H1 (cell line): ENCODE measurements at regions not wholly inside any gene's neighbourhood (a gene's known extent, or its start where the extent isn't known, plus 50 kb on each side); places are given as distances from the start of the nearest gene placed in this dataset.
"Not testable (repeated sequence)": the region's sequence is repeated elsewhere in the genome, so short reads cannot be mapped to it uniquely, and the experiment has no call there.

Experiments
- CTCF ChIA-PET: fragments of 300-600 bp; sonication (Branson Sonifier 250); formaldehyde crosslinking; loops from one replicate; lab custom pipeline; 2021; ENCODE audit not compliant: partially characterized antibody; lab: Charles Lee
- POLR2A ChIA-PET: fragments of 300-600 bp; sonication (Branson Sonifier 250); formaldehyde crosslinking; loops from one replicate; lab custom pipeline; 2021; ENCODE audit warnings: inconsistent platforms; ENCODE audit not compliant: partially characterized antibody; lab: Charles Lee
- DNase-seq, 2 experiments: peaks; one replicate each; pipeline versions ENCODE4 v3.0.0 to v3.0.0-alpha.2; 2010 to 2022; ENCODE audit warnings: low spot score in 2 of 2, low read depth in 1 of 2, mixed read lengths in 1 of 2
- FAIRE-seq: peaks from 2 replicates; lab custom pipeline; 2011; peaks lifted over from hg19 to GRCh38; lab: Jason Lieb, UNC
- H2AFZ ChIP-seq: 2 replicates; pipeline ENCODE4 v1.8.1; 2012; ENCODE audit warnings: low read length, inconsistent platforms
- H2AK5ac ChIP-seq: 2 replicates; pipeline ENCODE4 v1.6.1; 2013; ENCODE audit warnings: low read depth, low read length
- H2BK120ac ChIP-seq: replicated peaks from 2 replicates; pipeline ENCODE3; 2013; ENCODE audit warnings: low read depth, low read length, inconsistent platforms
- H2BK12ac ChIP-seq: 2 replicates; pipeline ENCODE4 v1.6.1; 2013; ENCODE audit warnings: low read depth, low read length
- H2BK15ac ChIP-seq: 2 replicates; pipeline ENCODE4 v1.6.1; 2013; ENCODE audit warnings: low read length
- H2BK20ac ChIP-seq: 2 replicates; pipeline ENCODE4 v1.6.1; 2013; ENCODE audit warnings: low read length
- H2BK5ac ChIP-seq: 2 replicates; pipeline ENCODE4 v1.6.1; 2013; ENCODE audit warnings: low read depth, low read length
- H3K14ac ChIP-seq: 2 replicates; pipeline ENCODE4 v1.6.1; 2013; ENCODE audit warnings: inconsistent platforms; ENCODE audit not compliant: insufficient read length
- H3K18ac ChIP-seq: 2 replicates; pipeline ENCODE4 v1.6.1; 2013; ENCODE audit warnings: low read length; ENCODE audit errors: extremely low read depth
- H3K23ac ChIP-seq: 2 replicates; pipeline ENCODE4 v1.6.1; 2013; ENCODE audit warnings: inconsistent platforms; ENCODE audit not compliant: insufficient read length
- H3K23me2 ChIP-seq: 2 replicates; pipeline ENCODE4 v1.6.1; 2013; ENCODE audit warnings: low read depth, low read length
- H3K27ac ChIP-seq: 2 replicates; pipeline ENCODE4 v1.6.1; 2011; ENCODE audit warnings: low read depth, low read length, inconsistent platforms
- H3K27me3 ChIP-seq, 4 experiments: replicated peaks in 1 of 4; 1 replicate in 1 of 4; 2 replicates in 3 of 4; pipeline versions ENCODE4 v1.6.1 to v1.8.1; 2011 to 2013; ENCODE audit warnings: low read length in 3 of 4, mild to moderate bottlenecking in 3 of 4, inconsistent platforms in 2 of 4, mixed read lengths in 2 of 4, moderate library complexity in 1 of 4; ENCODE audit not compliant: control insufficient read depth in 3 of 4, insufficient read depth in 3 of 4; ENCODE audit errors: extremely low read depth in 1 of 4
- H3K36me3 ChIP-seq, 4 experiments: 2 replicates each; pipeline versions ENCODE4 v1.6.1 to v1.8.1; 2011 to 2013; ENCODE audit warnings: mild to moderate bottlenecking in 4 of 4, low read length in 3 of 4, moderate library complexity in 2 of 4, control low read depth in 1 of 4, inconsistent platforms in 1 of 4; ENCODE audit not compliant: insufficient read depth in 4 of 4, control insufficient read depth in 2 of 4
- H3K4ac ChIP-seq: replicated peaks from 2 replicates; pipeline ENCODE3; 2013; ENCODE audit warnings: low read length, low read depth, mixed read lengths, inconsistent platforms; ENCODE audit not compliant: insufficient read length
- H3K4me1 ChIP-seq, 4 experiments: replicated peaks in 1 of 4; 1 replicate in 1 of 4; 2 replicates in 3 of 4; pipeline versions ENCODE4 v1.6.1 to v1.8.1; 2011 to 2013; ENCODE audit warnings: low read length in 3 of 4, inconsistent platforms in 2 of 4, mixed read lengths in 1 of 4; ENCODE audit not compliant: insufficient read depth in 4 of 4, control insufficient read depth in 3 of 4
- H3K4me2 ChIP-seq, 2 experiments: 2 replicates each; pipeline versions ENCODE4 v1.6.1 to v1.8.1; 2011 to 2013; ENCODE audit warnings: low read depth in 2 of 2, low read length in 2 of 2, control low read depth in 1 of 2, inconsistent platforms in 1 of 2, mild to moderate bottlenecking in 1 of 2; ENCODE audit not compliant: insufficient read depth in 1 of 2
- H3K4me3 ChIP-seq, 4 experiments: fragments of 200-600, 300-600 bp in 1 of 4; sonication (generic), shearing (Covaris generic), sonication (Bioruptor Twin) in 1 of 4; 2 replicates each; pipeline versions ENCODE4 v1.5.1 to v1.8.1; 2011 to 2016; ENCODE audit warnings: low read length in 4 of 4, low read depth in 3 of 4, control low read depth in 2 of 4, inconsistent platforms in 2 of 4, mild to moderate bottlenecking in 2 of 4, mixed read lengths in 1 of 4, moderate library complexity in 1 of 4; ENCODE audit not compliant: insufficient read depth in 2 of 4; ENCODE audit errors: extremely low read depth in 1 of 4
- H3K56ac ChIP-seq: replicated peaks from 2 replicates; pipeline ENCODE3; 2013; ENCODE audit warnings: low read depth, mild to moderate bottlenecking, mixed read lengths, low read length, inconsistent platforms; ENCODE audit not compliant: insufficient read length
- H3K79me1 ChIP-seq: 2 replicates; pipeline ENCODE4 v1.6.1; 2013; ENCODE audit warnings: low read depth, low read length, control low read depth
- H3K79me2 ChIP-seq, 2 experiments: 2 replicates each; pipeline versions ENCODE4 v1.6.1 to v1.8.1; 2012 to 2013; ENCODE audit warnings: low read length in 2 of 2, mild to moderate bottlenecking in 2 of 2, inconsistent platforms in 1 of 2; ENCODE audit not compliant: insufficient read depth in 2 of 2, control insufficient read depth in 1 of 2
- H3K9ac ChIP-seq, 4 experiments: replicated peaks in 1 of 4; 1 replicate in 1 of 4; 2 replicates in 3 of 4; pipeline versions ENCODE4 v1.6.1 to v1.8.1; 2011 to 2013; ENCODE audit warnings: low read depth in 3 of 4, low read length in 3 of 4, control low read depth in 2 of 4, mild to moderate bottlenecking in 2 of 4, moderate library complexity in 2 of 4, inconsistent platforms in 1 of 4; ENCODE audit errors: extremely low read depth in 1 of 4
- H3K9me3 ChIP-seq, 2 experiments: 2 replicates each; pipeline versions ENCODE4 v1.6.1 to v1.8.1; 2012 to 2013; ENCODE audit warnings: mild to moderate bottlenecking in 2 of 2, moderate library complexity in 2 of 2, control low read depth in 1 of 2, inconsistent platforms in 1 of 2, low read depth in 1 of 2, low read length in 1 of 2, mixed read lengths in 1 of 2; ENCODE audit not compliant: insufficient read depth in 2 of 2
- H4K20me1 ChIP-seq, 2 experiments: replicated peaks in 1 of 2; 2 replicates each; pipeline versions ENCODE3 to v1.8.1; 2011 to 2013; ENCODE audit warnings: inconsistent platforms in 2 of 2, low read length in 2 of 2, mild to moderate bottlenecking in 1 of 2; ENCODE audit not compliant: insufficient read depth in 2 of 2, control insufficient read depth in 1 of 2
- H4K5ac ChIP-seq: 2 replicates; pipeline ENCODE4 v1.6.1; 2013; ENCODE audit warnings: low read length, low read depth, mixed read lengths, inconsistent platforms; ENCODE audit not compliant: insufficient read length
- H4K8ac ChIP-seq: 2 replicates; pipeline ENCODE4 v1.8.0; 2013; ENCODE audit warnings: mild to moderate bottlenecking, moderate library complexity, low read length, inconsistent platforms; ENCODE audit not compliant: insufficient read depth; ENCODE audit errors: extremely low read depth
- H4K91ac ChIP-seq: replicated peaks from 2 replicates; pipeline ENCODE3; 2013; ENCODE audit warnings: low read length, mixed read lengths, inconsistent platforms; ENCODE audit not compliant: insufficient read length
- CTCF ChIP-seq, 3 experiments: IDR thresholded peaks; 1 replicate in 2 of 3; 2 replicates in 1 of 3; pipeline versions ENCODE4 v1.5.1 to v1.6.1; 2011; ENCODE audit warnings: low read length in 3 of 3, mild to moderate bottlenecking in 3 of 3, inconsistent platforms in 2 of 3, low read depth in 1 of 3, moderate library complexity in 1 of 3; ENCODE audit not compliant: insufficient read depth in 1 of 3; ENCODE audit errors: control extremely low read depth in 1 of 3
- RAD21 ChIP-seq, 2 experiments: IDR thresholded peaks in 1 of 2; conservative IDR thresholded peaks in 1 of 2; 2 replicates each; pipeline ENCODE4 v1.6.1; 2011; ENCODE audit warnings: low read depth in 2 of 2, low read length in 2 of 2, improper control_type of control experiment in 1 of 2, inconsistent platforms in 1 of 2, mild to moderate bottlenecking in 1 of 2, moderate library complexity in 1 of 2
- WGBS, 2 experiments: shearing (Covaris generic) in 1 of 2; methylation state at CpG; one replicate each; pipeline versions ENCODE4 v1.1.6 to v1.1.7; 2013 to 2015; ENCODE audit warnings: low lambda C conversion rate in 2 of 2, mixed read lengths in 2 of 2, inconsistent platforms in 1 of 2, low coverage in 1 of 2, missing lambda C conversion rate in 1 of 2; ENCODE audit not compliant: insufficient replicate concordance in 2 of 2, insufficient coverage in 1 of 2, insufficient read length in 1 of 2; ENCODE audit errors: extremely low coverage in 1 of 2, missing lambda C conversion rate in 1 of 2; 5-methylcytosine and 5-hydroxymethylcytosine counted together

GRCh38 chr3:153997364-153997763 is 123.8 kb upstream of the ARHGEF26 start:
- WGBS, 2 experiments, result no CpG with 5 or more reads among the region's 1 CpG
- H4K5ac ChIP-seq, POLR2A ChIA-PET, H3K27ac ChIP-seq, H3K9ac ChIP-seq, H3K56ac ChIP-seq, H3K79me1 ChIP-seq, H2BK12ac ChIP-seq, H3K23ac ChIP-seq, H3K4me1 ChIP-seq, H3K9me3 ChIP-seq, H3K4me2 ChIP-seq, H3K14ac ChIP-seq, H3K27me3 ChIP-seq, H2BK15ac ChIP-seq, H2BK5ac ChIP-seq, H2BK120ac ChIP-seq, H3K23me2 ChIP-seq, H3K36me3 ChIP-seq, H4K91ac ChIP-seq, H3K4me3 ChIP-seq, H3K4ac ChIP-seq, H4K20me1 ChIP-seq, H2AFZ ChIP-seq, H4K8ac ChIP-seq, H2AK5ac ChIP-seq, H2BK20ac ChIP-seq, H3K79me2 ChIP-seq, H3K18ac ChIP-seq: not testable (repeated sequence)
- peak; percentile 63 for FAIRE-seq
- TF ChIP-seq CTCF (IDR thresholded peaks at IDR 0.05; ENCODE audit: control extremely low read depth in 1 of 3, insufficient read depth in 1 of 3, low read depth in 1 of 3, low read length in 3 of 3) (peak in 2 of 3 experiments; percentile 34 to 38; a peak in 2 of 4 replicates), RAD21 (IDR thresholded peaks at IDR 0.05 in 1 of 2, conservative IDR thresholded peaks at IDR 0.05 in 1 of 2; ENCODE audit: low read depth in 2 of 2, low read length in 2 of 2) (peak; percentile 64 to 71)
- CTCF ChIA-PET, result interaction anchor here (0.6 to 1.2 kb wide), 5 partner anchors 37 to 302 kb away, joined by 3 read pairs; no protein-coding TSS in a partner anchor
- DNase-seq, result peak in 1 of 2 experiments; percentile 67
